UCSD-AML1 (cell line): ENCODE measurements at regions not wholly inside any gene's neighbourhood (a gene's known extent, or its start where the extent isn't known, plus 50 kb on each side); places are given as distances from the start of the nearest gene placed in this dataset.

Experiments used
- DNase-seq: peaks from one replicate; lab custom pipeline; 2025; ENCODE audit not compliant: unreplicated experiment; lab: John Stamatoyannopoulos, UW

GRCh38 chr12:125417446-125417845, 352.2 kb downstream of the AACS start:
- no peak for DNase-seq

DNA sequence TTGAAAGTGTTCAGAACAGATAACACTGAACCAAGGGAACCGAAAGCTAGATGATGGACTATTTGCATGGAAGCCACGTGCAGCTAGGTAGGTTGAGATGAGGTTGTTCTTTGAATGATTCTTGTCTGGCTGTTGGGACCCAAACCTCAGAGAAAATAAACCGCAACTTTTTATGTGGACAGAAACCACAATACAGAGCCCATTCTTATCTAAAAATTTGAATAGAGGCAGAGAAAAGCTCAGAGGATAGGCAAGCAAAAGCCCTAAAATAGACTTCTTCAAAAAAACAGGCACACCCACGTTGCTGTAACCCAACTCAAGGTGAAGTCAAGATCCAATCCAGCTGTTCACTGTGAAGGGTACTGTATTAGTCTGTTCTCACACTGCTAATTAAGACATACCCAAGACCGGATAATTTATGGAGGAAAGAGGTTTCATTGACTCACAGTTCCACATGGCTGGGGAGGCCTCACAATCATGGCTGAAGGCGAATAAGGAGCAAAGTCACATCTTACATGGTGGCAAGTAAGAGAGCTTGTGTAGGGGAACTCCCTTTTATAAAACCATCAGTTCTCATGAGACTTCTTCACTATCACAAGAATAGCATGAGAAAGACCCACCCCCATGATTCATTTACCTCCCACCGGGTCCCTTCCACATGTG, 353.8 kb downstream of the AACS start:
- no peak for DNase-seq

GRCh38 chr12:125424909-125425308, 359.7 kb downstream of the AACS start:
- no peak for DNase-seq

DNA sequence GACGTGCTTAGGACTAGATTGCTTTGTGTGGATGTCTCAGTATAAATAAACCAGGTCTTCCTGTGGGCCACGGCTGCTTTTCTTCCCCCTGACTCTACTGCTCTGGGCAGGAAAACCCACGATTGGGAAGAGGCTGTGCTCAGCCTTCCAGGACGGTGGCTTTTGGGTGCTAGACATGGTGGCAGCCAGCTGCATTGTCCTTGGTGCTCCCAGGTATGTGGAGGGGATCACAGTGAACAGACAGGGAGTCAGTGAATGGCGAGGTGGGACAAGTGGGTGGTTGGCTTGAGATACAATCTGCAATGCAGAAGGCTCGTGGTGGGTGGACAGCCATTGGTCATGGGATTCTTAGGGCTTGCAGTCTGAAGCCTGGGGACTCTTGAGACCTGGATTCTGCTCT, 366.3 kb downstream of the AACS start:
- DNase-seq = no peak

- DNase-seq = no peak
Measured at GRCh38 chr12:125434131-125434530, 368.9 kb downstream of the AACS start.

DNA sequence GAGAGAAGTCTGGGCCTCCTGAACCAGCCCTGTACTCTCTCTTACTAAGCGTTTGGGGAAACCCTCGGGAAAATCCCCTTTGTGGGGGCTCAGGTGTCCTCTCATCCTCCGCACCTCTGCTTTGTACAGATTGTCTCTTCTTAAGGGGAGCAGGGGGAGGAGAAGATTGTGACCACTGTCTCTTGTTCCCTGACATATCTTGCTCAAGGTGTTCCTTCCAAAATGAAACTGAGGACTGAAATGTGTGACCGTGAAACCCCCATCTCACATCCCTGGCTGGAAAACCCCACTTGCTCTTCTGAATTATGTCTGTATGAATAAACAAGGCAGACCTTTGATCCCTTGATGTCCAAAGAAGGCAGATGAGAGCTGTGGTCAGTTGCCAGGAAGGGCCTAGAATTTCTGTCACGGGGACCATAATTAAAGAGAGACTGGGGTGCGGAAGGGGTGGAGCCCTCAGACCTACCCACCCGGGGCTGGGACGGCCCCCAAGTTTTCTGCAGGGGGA, 369.8 kb downstream of the AACS start:
- DNase-seq = no peak

DNA sequence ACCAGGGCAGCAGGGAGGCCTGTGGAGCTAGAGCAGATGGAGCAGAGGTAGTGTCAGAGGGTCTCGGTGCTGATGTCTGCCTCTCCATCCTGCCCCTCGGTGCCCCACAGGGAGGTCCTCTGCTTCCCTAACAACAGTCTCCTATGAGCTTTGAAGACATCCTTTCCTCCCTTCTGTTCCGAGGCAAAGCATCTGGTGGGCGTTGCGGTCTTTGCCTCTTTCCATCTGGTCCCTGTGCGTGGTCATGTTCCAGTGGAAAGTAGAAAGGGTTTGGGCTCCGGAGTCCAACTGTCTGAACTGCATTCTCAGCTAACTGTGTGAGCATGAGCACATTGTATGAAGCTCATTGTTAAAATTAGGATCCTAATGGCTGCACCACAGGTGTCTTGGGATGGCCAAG, 370.6 kb downstream of the AACS start:
- no peak for DNase-seq

GRCh38 chr12:125436686-125437085, 371.5 kb downstream of the AACS start:
- DNase-seq = no peak

DNA sequence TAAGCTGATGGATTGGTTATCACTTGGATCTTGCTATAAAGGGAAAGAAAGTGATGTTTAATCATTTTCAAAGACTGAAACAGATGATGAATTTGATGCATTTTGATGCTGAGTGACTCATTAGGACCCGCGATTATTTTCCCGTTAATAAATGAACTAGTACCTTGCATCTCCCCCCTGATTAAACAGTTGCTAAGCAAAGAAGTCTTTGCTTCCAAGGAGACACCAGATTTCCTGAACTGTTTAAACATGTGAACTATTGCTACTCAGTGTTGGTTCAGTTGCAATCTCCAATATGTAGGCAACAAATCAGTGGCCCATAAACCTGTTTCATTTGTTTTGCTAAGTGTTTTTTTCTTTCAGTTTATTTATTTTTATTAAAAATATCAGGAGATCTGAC, 375.2 kb downstream of the AACS start:
- DNase-seq = no peak

DNA sequence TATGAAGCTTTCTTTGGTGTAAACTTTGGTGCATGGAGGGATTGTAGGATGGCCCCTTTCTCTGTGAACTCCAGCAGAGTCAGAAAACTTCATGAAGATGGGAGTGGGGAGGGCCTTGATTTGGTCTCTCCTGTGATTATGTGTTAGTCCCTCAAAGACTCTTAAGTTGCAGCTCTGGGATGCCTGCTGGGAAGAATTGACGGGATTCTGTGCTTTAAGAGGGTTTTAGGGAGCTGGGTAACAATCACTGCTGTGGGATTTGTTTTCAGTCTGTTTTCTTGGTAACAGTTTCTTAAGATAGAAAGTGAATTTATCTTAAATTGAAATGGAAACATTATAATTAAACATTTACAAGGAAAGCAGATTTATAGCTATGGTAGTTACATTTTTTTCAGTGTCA, 378.1 kb downstream of the AACS start:
- no peak for DNase-seq

GRCh38 chr12:125451408-125451807, 386.2 kb downstream of the AACS start:
- no peak for DNase-seq

DNA sequence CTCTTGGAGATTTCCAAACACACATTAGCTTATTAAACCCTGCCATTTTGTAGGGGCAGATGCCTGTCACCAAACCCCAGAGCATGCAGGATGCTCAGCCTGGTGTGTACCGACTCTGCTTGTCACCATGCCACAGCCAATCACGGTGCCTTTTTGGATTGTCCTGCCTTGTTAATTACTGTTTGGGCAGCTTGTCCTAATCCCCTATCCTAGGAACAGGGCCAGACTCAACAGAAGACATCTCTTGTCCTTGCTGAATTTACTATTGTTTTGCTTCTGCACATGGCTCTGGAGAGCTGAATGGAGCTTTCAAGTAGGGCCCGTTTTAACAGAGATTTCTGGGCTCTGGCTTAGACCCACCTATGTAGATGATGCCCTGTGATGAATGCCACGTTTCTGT, 388.5 kb downstream of the AACS start:
- no peak for DNase-seq

GRCh38 chr12:125454291-125454690, 389.1 kb downstream of the AACS start:
- DNase-seq = no peak

DNA sequence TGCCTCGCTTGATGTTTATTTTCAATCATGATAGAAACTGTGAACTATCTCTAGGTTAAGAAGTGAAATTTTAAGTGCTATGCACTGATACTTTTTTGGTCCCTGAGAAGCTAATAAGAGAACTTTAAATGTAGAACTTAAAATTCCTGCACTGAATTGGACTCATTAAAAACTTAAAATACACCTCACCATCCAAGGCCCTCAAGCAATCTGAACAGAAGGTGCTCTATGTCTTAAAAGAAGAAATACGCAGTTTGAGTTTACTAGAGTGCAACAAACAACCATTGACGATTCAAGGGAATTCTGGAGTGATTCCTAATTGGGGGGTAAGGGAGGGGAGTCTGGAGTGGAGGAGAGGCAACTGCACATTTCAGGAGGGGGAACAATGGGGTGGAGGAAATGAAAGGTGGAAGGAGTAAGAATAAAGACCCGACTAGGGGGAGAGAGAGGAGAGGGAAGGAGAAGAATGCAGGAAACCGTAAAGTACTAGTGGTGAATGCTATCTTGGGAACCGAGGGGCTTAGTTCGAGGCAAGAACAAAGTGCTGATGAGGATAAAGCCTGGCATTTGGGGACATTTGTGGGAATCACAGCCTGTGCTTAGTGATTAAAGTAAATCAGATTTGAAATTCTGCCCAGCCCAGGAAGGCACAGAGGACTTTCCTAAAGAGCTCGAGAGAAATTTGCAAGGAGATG, 389.7 kb downstream of the AACS start:
- no peak for DNase-seq

- DNase-seq = no peak
Measured at GRCh38 chr12:125455556-125455955, 390.3 kb downstream of the AACS start.

GRCh38 chr12:125458552-125459268, 393.5 kb downstream of the AACS start:
- no peak for DNase-seq

DNA sequence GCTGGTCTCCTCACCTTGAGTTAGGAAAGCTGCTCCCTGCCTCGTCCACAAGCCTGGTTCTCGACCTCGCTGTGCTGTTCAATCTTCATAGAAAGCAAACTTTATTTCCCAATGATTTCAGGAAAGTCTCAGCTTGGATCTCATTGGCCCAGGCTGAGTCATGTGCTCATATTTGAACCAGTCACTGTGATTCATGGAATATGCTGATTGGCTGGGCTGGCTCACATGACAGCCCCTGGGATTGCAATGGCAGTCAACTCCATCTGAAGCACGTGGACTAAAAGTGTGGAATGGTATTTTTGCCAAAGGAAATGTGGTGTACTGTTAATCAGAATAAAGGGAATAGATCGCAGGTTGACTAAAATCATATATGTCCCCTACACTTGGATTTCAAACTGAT, 396.6 kb downstream of the AACS start:
- DNase-seq = no peak

DNA sequence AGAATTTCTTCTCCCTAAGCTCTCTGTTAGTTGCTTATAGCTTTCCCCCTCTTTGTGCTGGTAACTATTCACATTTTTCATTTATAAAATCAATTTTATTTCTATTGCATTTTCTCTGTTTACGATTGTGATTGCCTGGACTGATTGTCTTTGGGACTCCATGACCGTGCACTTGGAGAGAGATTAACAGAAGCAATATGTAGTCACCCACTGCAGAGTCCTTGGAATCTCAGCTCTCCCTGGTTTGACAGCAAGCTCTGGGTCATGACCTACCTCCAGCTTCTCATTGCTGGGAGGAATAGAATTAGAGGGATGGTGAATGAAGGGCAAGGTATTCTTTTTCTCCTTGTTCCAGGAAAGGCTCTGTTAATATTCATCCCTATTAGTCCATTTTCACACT, 398.2 kb downstream of the AACS start:
- DNase-seq = no peak

DNA sequence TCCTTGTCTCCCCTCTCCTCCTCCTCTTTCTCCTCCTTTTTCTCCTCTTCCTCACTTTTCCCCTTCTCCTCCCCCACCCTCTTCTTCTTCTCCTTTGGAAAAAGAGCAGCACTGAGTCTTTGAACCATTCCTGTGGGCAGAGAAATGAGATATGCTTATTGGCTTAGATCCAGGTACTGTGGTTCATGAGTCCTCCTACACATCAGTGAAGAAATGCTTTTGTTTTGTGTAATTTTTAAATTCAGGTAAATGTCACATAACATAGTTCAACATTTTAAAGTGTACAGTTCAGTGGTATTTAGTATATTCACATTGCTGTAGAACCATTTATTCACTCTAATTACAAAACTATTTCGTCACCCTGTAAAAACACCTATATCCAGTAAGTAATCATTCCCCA, 402.1 kb downstream of the AACS start:
- DNase-seq = no peak

DNA sequence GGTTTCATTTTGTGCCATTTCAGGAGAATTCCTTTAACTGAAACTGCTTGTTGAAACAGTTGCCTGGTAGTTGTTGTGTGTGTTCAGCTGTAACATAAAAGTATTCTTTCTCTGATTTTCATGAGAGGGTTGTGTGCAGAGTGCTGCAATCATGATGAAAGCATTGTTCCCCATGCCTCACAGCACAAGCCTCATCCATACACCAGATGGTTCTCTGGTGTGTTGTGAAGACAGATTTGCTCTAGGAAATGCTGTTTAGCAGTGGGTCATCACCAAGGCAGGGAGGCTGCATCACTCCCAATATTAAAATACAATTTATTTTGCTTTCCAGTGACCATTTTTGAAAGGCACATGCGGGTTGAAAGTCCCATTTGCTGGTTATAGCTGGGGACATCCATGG, 404.4 kb downstream of the AACS start:
- no peak for DNase-seq

- no peak for DNase-seq
Measured at GRCh38 chr12:125470838-125471783, 405.9 kb downstream of the AACS start.
